GM21381 (cell line): ENCODE measurements at regions not wholly inside any gene's neighbourhood (a gene's known extent, or its start where the extent isn't known, plus 50 kb on each side); places are given as distances from the start of the nearest gene placed in this dataset.
"Not testable (repeated sequence)": the region's sequence is repeated elsewhere in the genome, so short reads cannot be mapped to it uniquely, and the experiment has no call there.

ENCODE experiments used
- ATAC-seq: cut with Tn5 transposase; IDR thresholded peaks from one replicate; pipeline ENCODE4 v1.9.1; 2021; ENCODE audit warnings: mild to moderate bottlenecking, moderate library complexity; ENCODE audit not compliant: unreplicated experiment

GRCh38 chr12:19624491-19624890, 185.2 kb downstream of the AEBP2 start:
- ATAC-seq: no peak

DNA sequence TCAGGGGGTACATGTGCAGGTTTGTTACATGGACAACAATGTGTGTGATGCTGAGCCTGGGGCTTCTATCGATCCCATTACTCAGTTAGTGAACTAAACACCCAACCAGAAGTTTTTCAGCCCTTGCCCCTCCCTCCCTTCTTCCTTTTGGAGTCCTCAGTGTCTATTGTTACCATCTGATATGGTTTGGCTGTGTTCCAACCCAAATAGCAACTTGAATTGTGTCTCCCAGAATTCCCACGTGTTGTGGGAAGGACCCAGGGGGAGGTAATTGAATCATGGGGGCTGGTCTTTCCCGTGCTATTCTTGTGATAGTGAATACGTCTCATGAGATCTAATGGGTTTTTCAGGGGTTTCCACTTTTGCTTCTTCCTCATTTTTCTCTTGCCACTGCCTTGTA, 186.3 kb downstream of the AEBP2 start:
- ATAC-seq: not testable (repeated sequence)

GRCh38 chr12:19627719-19628118, 188.4 kb downstream of the AEBP2 start:
- ATAC-seq: no peak

GRCh38 chr12:19630536-19630935, 191.2 kb downstream of the AEBP2 start:
- ATAC-seq: no peak

GRCh38 chr12:19633194-19633593, 193.9 kb downstream of the AEBP2 start:
- no peak for ATAC-seq

DNA sequence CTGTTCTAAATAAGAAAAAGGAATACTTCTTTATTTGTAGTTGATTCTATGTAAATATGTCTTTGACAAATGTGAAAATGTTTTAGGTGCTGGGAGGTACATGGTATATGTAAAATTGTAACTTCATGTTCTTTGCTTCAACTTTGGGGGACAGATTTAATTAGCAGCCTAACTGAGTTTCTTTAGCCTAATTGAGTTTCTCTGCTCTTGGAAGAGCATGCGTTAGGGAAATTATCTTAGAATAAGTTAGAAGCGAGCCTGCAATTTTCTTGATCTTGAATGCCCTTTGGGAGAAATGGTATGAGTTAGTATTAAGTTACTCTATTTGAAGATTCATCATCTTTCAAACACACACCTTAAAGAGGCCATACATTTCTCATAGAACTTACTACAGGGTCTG, 194.3 kb downstream of the AEBP2 start:
- no peak for ATAC-seq

- ATAC-seq: no peak
These were observed 200.6 kb downstream of the AEBP2 start for GRCh38 chr12:19639781-19640415.

GRCh38 chr12:19641235-19642080, 202.2 kb downstream of the AEBP2 start:
- no peak for ATAC-seq

DNA sequence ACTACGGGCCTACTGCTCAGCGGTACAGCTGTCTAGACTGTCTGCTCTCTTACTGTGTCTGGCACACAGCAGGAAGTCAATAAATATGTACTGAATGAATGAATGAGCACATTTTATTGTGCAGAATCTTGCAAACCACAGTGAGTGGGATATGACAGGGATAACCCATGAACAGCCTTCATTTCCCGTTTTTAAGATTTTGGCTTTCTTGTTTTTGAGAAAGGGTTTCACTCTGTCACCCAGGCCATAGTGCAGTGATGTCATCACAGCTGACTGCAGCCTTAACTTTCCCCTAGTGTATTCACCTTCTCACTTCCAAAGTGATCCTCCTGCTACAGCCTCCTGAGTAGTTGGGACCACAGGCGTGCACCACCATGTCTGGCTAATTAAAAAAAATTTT, 203.1 kb downstream of the AEBP2 start:
- ATAC-seq: no peak

GRCh38 chr12:19643635-19644034, 204.3 kb downstream of the AEBP2 start:
- ATAC-seq: no peak

- ATAC-seq: no peak
These were observed 205.3 kb downstream of the AEBP2 start for GRCh38 chr12:19644571-19644970.

DNA sequence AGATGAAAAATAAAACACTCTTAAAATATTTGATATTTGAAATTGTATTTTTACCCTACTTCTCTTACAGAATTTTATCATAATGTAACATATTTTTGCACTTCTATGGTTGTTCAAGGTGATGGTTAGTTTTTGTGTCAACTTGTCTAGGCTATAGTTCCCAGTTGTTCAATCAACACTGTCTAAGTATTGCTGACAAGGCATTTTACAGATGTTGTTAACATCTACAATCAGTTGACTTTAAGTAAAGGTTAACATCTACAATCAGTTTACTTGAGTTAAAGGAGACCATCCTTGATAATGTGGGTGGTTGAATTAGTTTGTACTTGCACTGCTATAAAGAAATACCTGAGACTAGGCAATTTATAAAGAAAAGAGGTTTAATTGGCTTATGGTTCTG, 206.5 kb downstream of the AEBP2 start:
- ATAC-seq: no peak

DNA sequence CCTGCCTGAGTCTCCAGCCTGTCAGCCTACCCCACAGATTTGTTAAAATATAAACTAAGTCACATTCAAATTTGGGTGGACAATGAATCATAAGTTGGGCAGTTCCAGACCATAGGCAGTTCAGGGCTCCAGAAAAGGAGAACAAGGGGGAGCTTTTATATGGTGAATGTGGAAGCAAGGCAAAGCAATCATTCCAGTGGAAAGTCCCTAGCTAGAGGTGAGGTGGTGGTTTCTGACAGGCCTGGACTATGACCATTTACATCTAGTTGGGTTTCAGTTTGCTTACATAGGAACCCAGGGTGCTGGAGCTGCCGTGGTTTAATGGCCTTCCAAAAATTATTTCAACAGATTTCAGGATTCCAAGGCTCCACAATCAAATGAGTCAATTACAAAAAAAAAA, 207.3 kb downstream of the AEBP2 start:
- no peak for ATAC-seq

DNA sequence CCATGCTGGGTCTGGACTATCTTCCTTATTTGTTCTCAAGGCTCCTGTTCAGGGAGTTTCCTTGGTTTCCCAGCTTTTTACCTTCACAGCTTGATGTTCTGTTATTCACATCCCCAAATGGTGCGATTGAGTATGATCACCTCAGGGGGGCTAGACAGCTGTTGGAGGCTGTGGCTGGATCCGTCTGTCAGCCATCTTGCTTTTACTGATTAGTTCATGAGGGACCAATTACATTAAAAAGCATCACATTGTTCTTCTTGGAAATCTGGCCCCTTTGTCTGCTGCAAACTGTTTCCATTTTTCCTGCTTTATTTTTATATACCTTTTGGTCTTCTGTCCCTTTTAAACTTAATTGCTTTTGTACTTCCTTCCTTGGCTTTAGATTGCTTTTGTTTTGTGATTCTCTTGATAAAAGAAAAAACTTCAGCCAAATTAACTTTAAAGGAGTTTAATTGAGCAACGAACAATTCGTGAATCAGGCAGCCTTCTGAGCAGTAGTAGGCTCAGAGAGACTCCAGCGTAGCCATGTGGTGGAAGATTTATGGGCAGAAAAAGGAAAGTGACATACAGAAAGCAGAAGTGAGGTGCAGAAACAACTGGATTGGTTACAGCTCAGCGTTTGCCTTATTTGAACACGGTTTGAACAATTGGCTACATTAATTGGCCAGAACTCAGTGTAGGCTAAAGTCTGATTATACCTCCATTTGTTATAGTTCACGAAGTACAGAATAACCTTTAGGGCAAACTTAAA, 208.7 kb downstream of the AEBP2 start:
- ATAC-seq: no peak

DNA sequence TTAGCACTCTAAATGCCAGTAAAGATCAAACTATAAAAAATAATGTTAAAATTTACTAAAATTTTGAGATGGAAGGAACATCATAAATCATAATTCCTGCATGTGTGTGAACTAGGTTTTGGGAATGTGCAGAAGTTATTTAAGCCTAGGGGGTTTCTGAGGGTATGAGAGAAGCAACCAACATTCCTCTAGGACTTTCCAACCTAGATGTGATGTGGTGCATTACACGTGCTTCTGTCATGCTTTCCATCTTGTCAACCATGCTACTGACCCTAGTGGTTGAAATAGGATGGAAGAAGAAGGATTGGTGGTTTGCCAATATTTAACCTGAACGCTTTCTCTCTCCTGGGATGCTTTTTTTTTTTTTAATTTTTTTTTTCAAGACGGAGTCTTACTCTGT, 209.3 kb downstream of the AEBP2 start:
- no peak for ATAC-seq

DNA sequence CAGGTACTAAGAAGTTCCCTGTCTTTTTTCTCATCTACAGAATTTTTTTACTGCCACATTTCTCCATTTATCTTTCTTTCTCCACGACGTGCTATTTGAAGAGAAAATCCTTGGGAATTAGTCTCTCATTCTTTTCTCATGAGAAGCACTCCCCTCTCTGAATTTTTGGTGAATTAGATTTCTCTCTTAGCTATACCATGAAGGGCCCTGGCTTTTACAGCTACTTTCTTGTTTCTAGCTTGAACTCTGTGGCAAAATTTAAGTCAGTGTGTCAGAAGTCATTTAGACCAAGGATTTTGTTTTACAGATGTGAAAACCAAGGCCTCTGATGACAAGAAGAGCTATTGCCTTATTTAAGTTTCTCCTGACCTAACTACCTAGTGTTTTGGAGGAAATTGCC, 213.1 kb downstream of the AEBP2 start:
- no peak for ATAC-seq

DNA sequence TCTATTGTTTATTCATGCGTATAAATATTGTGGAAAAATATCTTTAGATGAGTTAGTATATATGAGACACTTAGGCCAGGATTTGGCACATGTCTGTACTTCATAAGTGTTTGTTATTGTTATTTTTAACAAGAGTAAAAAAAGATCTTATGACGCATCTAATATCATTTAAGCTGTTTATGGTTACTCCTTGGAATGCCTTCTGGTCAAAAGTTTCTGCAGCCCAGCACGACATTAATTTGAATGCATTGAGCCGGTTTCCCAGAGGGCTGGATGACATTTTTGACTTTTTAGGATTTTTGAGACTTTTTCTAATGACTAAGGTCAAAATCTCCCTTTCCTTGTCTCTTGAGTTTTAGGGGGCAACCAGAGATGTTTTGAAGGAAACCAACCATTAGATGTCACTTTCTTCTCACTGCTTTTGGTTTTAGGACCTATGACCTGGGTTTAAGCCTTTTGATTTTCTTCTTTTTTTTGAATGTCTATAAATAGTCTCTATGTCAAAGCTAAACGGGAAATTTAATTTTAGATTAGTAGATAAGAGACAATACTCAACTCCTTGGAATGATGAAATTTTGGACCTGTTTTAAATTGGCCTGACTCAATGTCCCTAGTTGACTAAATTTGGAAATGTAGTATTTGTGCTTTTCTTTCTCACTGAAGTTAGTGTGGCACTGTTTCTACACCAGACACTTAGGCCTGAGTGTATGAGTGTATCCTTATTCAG, 215.5 kb downstream of the AEBP2 start:
- no peak for ATAC-seq

GRCh38 chr12:19657118-19657731, 217.9 kb downstream of the AEBP2 start:
- ATAC-seq: no peak

- no peak for ATAC-seq
These were observed 218.4 kb downstream of the AEBP2 start for GRCh38 chr12:19657732-19658130.

GRCh38 chr12:19659086-19659485, 219.8 kb downstream of the AEBP2 start:
- no peak for ATAC-seq

GRCh38 chr12:19659501-19659900, 220.2 kb downstream of the AEBP2 start:
- no peak for ATAC-seq
